Fibroblast of pulmonary artery (primary cell): ENCODE measurements at regions not wholly inside any gene's neighbourhood (a gene's known extent, or its start where the extent isn't known, plus 50 kb on each side); places are given as distances from the start of the nearest gene placed in this dataset.

Experiments used
- DNase-seq: peaks from one replicate; pipeline ENCODE4 v3.0.0-alpha.2; 2010; ENCODE audit warnings: low read depth
- H3K4me3 ChIP-seq: replicated peaks from 2 replicates; pipeline ENCODE4 v1.5.1; 2011; ENCODE audit warnings: low read depth, mild to moderate bottlenecking, control low read depth, low read length, moderate library complexity
- TF ChIP-seq, protein P1 (sequence below): IDR thresholded peaks from 2 replicates; pipeline ENCODE4 v1.5.1; 2011; ENCODE audit warnings: mild to moderate bottlenecking, control low read depth, low read length, inconsistent platforms; ENCODE audit errors: missing control alignments

DNA sequence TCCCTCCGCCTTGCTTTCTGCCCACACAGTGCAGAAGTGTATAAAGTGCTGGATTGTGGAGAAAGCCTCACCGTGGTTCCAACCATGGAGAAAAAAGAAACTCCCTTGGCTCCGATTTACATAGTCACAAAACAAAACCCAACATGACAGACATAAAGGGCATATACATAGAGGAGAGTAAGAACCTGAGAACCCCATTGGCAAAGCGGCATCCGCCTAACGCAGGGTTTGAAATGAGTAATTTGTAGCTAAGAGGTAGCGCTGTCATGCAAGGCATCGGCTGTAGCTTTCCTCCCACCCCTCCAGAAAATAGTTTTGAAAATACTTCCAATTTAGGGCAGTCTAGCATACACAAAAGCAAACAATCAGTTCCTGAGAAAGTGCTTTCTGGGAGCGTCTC lies 126.0 kb upstream of the NRBF2 start:
- H3K4me3 ChIP-seq = no peak overlapping the region
- TF ChIP-seq, protein P1, sequence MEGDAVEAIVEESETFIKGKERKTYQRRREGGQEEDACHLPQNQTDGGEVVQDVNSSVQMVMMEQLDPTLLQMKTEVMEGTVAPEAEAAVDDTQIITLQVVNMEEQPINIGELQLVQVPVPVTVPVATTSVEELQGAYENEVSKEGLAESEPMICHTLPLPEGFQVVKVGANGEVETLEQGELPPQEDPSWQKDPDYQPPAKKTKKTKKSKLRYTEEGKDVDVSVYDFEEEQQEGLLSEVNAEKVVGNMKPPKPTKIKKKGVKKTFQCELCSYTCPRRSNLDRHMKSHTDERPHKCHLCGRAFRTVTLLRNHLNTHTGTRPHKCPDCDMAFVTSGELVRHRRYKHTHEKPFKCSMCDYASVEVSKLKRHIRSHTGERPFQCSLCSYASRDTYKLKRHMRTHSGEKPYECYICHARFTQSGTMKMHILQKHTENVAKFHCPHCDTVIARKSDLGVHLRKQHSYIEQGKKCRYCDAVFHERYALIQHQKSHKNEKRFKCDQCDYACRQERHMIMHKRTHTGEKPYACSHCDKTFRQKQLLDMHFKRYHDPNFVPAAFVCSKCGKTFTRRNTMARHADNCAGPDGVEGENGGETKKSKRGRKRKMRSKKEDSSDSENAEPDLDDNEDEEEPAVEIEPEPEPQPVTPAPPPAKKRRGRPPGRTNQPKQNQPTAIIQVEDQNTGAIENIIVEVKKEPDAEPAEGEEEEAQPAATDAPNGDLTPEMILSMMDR = no peak
- DNase-seq = no peak

DNA sequence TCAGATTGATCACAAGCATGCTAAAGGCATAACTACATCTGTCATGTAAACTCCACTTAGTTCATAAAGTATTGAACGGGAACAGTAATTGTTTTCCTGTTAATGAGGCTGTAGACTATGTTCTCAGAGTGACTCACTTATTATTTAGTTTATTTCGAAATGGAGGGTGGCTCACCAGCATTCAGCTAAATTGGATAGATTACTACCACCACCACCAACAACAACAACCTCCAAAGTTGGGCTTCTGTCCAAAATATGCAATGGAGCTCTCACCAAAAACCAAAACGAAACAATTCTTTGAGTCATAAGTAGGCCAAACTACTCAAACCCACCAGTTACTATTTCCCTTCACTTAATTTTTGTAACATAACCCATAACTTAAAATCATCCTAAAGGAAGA lies 127.9 kb upstream of the NRBF2 start:
- peak; percentile 79 for DNase-seq
- TF ChIP-seq, protein P1 = no peak
- no peak overlapping the region for H3K4me3 ChIP-seq

DNA sequence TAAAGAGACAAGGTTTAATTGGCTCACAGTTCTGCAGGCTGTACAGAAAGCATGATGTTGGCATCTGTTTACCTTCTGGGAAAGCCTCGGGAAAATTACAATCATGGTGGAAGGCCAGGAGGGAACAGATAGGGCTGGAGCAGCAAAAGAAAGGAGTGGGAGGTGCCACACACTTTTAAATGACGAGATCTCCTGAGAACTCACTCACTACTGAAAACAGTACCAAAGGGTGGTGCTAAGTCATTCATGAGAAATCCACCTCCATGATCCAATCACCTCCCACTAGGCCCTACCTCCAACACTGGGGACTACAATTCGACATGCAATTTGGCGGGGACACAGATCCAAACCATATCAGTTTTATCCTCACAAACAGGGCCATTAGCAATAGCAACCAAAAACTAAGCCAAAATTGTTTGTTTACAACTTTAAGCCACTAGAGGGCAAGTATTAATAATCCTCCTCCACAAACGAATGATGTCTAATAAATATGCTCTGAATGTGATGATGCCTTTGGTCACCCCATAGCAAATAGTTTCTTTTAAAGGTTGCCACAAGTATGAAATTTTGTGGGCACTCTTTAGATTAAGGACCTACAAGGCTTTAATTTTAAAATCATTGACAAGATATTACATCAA lies 129.2 kb upstream of the NRBF2 start:
- no peak overlapping the region for H3K4me3 ChIP-seq
- TF ChIP-seq, protein P1 = peak; percentile 27
- DNase-seq = peak; percentile 17

DNA sequence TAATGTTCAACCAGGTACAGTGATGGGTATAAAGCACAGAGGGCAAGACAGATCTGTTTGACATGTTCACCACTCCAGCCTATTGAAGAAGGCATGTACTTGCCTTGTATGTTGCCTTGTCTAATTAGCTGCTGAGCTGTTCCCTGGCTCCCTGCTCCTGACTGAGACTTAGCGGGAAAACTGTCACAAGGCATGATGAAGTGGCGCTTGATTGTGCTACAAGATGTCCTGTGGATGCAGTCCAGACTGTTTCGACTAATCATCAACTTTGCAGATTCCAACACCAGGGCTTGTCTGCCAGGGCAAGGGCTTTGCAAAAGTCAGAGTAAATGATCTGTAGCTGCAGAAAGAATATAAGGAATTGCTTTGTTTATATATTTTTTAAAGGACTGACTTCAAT lies 136.2 kb upstream of the NRBF2 start:
- no peak for DNase-seq
- TF ChIP-seq, protein P1 = no peak
- no peak overlapping the region for H3K4me3 ChIP-seq

DNA sequence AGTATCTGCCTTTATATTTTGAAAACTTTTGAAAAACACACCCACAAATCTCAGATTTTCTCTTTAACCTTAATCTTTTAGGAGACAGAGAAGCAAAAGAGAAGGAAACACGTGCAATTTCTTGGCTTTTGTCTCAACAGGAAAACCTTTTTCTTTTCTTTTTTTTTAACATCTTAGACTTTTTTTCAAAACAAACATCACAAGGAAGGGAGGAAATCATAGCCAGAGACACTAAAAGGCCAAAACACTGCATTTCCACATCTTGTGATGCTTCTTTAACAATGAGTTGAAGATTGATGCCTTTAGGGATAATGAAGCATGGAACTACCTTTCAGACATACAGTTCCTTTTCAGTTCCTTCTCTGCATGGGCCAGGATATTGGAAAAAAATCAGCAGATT lies 136.6 kb upstream of the NRBF2 start:
- H3K4me3 ChIP-seq = no peak overlapping the region
- DNase-seq = peak; percentile 53
- TF ChIP-seq, protein P1 = no peak

DNA sequence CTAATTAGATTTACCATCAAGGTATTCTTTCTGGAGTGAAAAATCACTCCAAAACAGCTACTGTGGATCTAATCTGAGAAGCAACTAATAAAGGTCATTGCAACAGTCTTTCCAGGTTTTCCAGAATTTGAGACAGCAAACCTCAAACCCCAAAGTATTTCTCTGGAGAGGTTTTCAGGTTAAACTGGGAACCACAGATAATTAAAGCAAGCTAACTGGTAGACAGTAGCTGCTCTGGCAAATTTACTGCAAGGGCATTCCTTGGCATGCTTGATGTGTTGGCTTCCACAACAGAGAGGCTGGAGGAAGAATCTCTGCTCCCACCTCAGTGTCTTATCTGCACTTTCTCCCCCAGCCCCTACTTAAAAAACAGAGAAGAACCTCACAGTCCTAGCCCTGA lies 140.0 kb upstream of the NRBF2 start:
- no peak overlapping the region for H3K4me3 ChIP-seq
- TF ChIP-seq, protein P1 = no peak
- no peak for DNase-seq

DNA sequence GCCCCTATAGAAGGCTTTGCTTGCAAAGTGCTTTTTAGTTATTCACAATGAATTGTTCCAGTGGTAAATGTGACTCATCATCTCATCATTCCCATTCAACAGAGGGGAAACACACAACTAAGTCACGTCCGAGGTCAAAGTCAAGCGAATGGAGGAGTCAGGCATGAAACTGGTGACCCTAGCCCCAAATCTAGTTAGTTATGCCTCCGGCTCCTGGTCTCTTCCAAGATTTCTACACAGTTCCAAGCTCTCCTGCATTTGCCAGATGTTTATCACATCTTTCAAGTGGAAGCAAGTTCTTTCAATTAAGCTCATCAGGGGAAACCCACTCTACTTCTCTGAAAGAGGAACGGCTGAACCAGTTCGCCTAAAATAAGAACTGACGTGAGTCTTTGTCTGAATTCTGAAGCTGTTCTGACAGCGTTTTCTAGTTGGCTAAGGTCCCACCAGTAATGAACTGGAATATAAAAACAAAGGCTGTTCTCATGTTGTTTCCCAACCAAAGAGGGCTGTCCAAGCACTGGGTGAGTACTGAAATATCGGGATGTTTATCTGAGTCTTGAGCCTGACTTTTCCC lies 140.9 kb upstream of the NRBF2 start:
- TF ChIP-seq, protein P1 = no peak
- no peak overlapping the region for H3K4me3 ChIP-seq
- peak; percentile 92 for DNase-seq
